ENCODE measurements at regions not wholly inside any gene's neighbourhood (a gene's known extent, or its start where the extent isn't known, plus 50 kb on each side); places are given as distances from the start of the nearest gene placed in this dataset.

DNA sequence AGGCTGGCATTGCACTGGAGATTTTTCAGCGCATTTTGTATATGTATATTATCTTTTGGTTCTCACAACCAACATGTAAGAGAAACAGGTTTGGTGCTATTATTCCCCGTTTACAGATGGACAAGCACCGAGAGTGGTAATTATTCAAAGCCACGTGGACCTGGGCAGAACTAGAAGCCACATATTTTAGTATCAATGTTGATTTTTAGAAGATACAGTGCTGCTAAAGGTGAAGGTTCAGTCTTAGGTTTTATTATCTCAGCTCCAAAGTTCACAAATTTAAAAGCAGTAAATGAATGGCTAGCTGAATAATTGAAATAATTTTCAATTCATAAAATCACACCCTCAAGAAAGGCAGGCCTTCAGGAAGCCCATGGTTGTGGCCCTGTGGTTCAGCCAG is 400.6 kb upstream of the ID2 start:
- DNase-seq (ENCODE audit: low read depth), result no peak
- TF ChIP-seq, protein P1, sequence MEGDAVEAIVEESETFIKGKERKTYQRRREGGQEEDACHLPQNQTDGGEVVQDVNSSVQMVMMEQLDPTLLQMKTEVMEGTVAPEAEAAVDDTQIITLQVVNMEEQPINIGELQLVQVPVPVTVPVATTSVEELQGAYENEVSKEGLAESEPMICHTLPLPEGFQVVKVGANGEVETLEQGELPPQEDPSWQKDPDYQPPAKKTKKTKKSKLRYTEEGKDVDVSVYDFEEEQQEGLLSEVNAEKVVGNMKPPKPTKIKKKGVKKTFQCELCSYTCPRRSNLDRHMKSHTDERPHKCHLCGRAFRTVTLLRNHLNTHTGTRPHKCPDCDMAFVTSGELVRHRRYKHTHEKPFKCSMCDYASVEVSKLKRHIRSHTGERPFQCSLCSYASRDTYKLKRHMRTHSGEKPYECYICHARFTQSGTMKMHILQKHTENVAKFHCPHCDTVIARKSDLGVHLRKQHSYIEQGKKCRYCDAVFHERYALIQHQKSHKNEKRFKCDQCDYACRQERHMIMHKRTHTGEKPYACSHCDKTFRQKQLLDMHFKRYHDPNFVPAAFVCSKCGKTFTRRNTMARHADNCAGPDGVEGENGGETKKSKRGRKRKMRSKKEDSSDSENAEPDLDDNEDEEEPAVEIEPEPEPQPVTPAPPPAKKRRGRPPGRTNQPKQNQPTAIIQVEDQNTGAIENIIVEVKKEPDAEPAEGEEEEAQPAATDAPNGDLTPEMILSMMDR (conservative IDR thresholded peaks at IDR 0.05; ENCODE audit: control insufficient read depth, insufficient read depth, low read depth, low read length), result no peak
- H3K4me3 ChIP-seq (ENCODE audit: control insufficient read depth, low read depth, low read length), result no peak overlapping the region

DNA sequence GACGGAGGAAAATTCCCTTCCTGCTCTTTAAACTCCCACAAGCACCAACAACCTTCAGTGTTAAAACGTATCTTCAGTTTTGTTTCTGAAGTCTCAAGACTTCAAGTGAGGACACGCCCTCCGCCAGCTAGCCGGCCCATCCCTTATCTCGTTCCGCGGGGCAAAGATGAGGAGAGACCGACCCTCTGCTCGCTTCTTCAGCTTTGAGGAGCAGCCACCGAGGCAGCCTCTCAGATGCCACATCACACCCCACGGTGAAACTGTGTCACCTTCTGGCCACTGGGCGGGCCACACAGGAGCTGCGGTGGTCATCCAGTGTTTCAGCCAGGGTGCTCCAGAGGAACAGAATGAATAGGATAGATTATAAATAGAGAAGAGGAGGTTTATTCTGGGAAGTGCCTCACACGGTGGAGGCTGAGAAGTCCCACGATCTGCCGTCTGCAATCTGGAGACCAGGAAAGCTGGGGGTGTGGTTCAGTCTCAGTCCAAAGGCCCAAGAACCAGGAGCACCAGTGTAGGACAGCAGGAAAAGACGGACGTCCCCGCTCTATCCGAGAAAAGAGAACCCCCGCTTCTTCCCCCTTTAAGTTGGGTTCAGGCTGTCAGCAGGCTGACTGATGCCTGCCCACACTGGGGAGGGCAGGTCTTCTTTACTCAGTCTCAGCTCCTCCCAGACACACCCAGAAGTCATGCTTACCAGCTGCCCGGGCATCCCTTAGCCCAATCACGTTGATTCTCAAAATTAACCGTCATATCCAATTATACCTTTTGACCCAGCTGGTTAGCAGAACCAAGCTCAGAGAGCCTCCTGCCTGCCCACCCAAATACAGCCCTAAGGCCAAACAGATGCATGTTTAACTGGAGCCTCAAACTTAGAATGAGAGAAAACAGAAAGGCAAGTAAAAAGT is 399.7 kb upstream of the ID2 start:
- no peak for DNase-seq (ENCODE audit: low read depth)

DNA sequence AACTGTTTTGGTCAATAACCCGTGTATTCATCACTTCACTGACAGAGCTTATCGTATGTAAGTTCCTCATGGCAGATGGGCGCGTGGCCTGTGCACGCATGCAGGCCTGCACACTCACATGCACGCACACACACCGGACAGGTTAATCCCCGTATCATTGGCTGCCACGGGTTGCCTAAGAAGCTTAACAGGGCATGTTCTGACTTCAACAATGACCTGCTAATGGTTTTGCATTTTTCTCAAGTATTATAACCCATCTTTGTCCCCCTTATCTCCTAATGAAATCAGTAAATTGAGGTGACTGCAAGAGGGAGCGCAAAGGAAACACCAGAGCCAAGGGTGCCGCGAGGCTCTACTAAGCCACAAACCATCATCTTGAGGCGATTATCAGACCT is 399.0 kb upstream of the ID2 start:
- no peak overlapping the region for H3K4me3 ChIP-seq (ENCODE audit: control insufficient read depth, low read depth, low read length)
- TF ChIP-seq, protein P1 (conservative IDR thresholded peaks at IDR 0.05; ENCODE audit: control insufficient read depth, insufficient read depth, low read depth, low read length), result no peak
- no peak for DNase-seq (ENCODE audit: low read depth)

More for the DNA sequence above, 399.7 kb upstream of the ID2 start:
- TF ChIP-seq, protein P1 (conservative IDR thresholded peaks at IDR 0.05; ENCODE audit: control insufficient read depth, insufficient read depth, low read depth, low read length), result no peak
- no peak overlapping the region for H3K4me3 ChIP-seq (ENCODE audit: control insufficient read depth, low read depth, low read length)

DNA sequence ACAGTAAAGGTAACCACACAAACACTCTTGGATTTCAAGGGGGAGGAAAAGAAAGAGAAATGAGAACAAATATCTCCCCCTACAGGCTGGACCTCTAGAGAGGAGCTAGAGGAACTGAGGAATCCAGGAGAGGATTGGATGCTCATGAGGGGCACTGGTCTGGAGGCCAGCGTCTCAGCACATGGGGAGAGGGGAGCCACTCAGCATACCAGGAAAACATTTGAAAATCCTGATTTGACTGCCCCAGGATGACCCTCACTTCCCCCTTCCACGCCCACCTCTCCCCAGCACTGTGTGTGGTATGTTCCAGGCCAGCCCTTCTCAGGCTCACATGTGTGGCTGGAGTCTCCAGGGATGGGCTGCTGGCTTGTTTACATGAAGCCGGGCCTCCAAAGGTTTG is 396.8 kb upstream of the ID2 start:
- DNase-seq (ENCODE audit: low read depth), result peak; percentile 45
- TF ChIP-seq, protein P1 (conservative IDR thresholded peaks at IDR 0.05; ENCODE audit: control insufficient read depth, insufficient read depth, low read depth, low read length), result peak; percentile 50

DNA sequence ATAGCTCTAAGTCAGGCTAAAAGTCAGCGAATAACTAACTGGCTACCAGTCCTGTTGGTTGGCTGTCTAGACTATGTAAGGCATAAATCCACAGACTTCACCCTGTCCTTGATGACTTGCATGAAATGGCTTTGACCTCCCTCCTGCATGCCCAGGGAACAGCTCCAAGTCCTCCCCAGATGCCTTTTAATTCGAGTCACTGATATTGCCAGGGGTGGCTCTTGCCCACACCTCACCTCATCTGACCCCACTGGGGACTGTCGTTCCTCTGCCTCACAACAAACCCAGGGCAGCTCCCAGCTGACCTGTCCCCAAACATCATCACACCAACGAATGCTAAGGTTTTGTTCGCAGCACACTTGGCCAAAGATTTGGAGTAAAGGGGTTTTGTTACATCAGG is 396.0 kb upstream of the ID2 start:
- H3K4me3 ChIP-seq (ENCODE audit: control insufficient read depth, low read depth, low read length), result no peak overlapping the region
- DNase-seq (ENCODE audit: low read depth), result no peak
- TF ChIP-seq, protein P1 (conservative IDR thresholded peaks at IDR 0.05; ENCODE audit: control insufficient read depth, insufficient read depth, low read depth, low read length), result no peak

More for the DNA sequence above, 396.8 kb upstream of the ID2 start:
- no peak overlapping the region for H3K4me3 ChIP-seq (ENCODE audit: control insufficient read depth, low read depth, low read length)

DNA sequence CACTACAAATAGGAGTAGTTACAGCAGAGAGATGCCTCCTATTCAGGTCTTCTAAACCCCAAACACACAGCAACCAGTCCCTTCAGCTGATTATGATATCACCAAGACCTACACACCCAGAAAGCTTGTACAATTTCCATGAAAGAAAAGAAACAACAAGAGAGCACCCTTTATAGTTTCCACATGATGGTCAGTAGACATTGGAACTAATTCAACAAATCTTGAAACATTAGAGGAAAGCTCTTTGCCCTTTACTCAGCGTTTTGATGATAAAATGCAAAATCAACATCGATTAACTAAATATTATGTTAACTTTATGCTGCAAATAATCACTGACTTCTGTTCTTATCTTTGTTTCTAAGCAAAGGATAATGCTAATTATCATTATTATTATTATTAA is 393.6 kb upstream of the ID2 start:
- TF ChIP-seq, protein P1 (conservative IDR thresholded peaks at IDR 0.05; ENCODE audit: control insufficient read depth, insufficient read depth, low read depth, low read length), result no peak
- H3K4me3 ChIP-seq (ENCODE audit: control insufficient read depth, low read depth, low read length), result no peak overlapping the region
- no peak for DNase-seq (ENCODE audit: low read depth)

Measured in fibroblast of mammary gland (primary cell).